Fibroblast of lung (primary cell): ENCODE measurements at regions not wholly inside any gene's neighbourhood (a gene's known extent, or its start where the extent isn't known, plus 50 kb on each side); places are given as distances from the start of the nearest gene placed in this dataset.

Experiments used
- DNase-seq, 2 donors: peaks; one replicate each; pipeline versions ENCODE4 v3.0.0 to v3.0.0-alpha.2; 2010; ENCODE audit warnings: low read depth in 2 of 2
- H2AFZ ChIP-seq: 2 replicates; pipeline ENCODE4 v1.5.1; 2012; ENCODE audit warnings: low read length, control low read depth, inconsistent platforms
- H3K27ac ChIP-seq: 2 replicates; pipeline ENCODE4 v1.5.1; 2011; ENCODE audit warnings: low read length, control low read depth; ENCODE audit not compliant: insufficient read depth
- H3K27me3 ChIP-seq: 2 replicates; pipeline ENCODE4 v1.5.1; 2011; ENCODE audit warnings: mild to moderate bottlenecking, low read length; ENCODE audit not compliant: control insufficient read depth, insufficient read depth
- H3K36me3 ChIP-seq: 2 replicates; pipeline ENCODE4 v1.5.1; 2011; ENCODE audit warnings: low read length; ENCODE audit not compliant: control insufficient read depth, insufficient read depth
- H3K4me1 ChIP-seq: 2 replicates; pipeline ENCODE4 v1.5.1; 2011; ENCODE audit warnings: low read length; ENCODE audit not compliant: control insufficient read depth, insufficient read depth; ENCODE audit errors: extremely low read depth
- H3K4me2 ChIP-seq: 2 replicates; pipeline ENCODE4 v1.5.1; 2011; ENCODE audit warnings: low read length, control low read depth; ENCODE audit not compliant: insufficient read depth; ENCODE audit errors: extremely low read depth
- H3K4me3 ChIP-seq, 4 experiments: fragments of 200-600 bp in 1 of 4; sonication (generic) in 1 of 4; replicated peaks in 1 of 4; 2 replicates each; pipeline ENCODE4 v1.5.1; 2011 to 2016; ENCODE audit warnings: low read length in 4 of 4, low read depth in 3 of 4, mild to moderate bottlenecking in 3 of 4, control low read depth in 2 of 4, inconsistent platforms in 1 of 4, mixed read lengths in 1 of 4; ENCODE audit not compliant: insufficient read depth in 1 of 4; ENCODE audit errors: control extremely low read depth in 1 of 4
- H3K79me2 ChIP-seq: 2 replicates; pipeline ENCODE4 v1.5.1; 2012; ENCODE audit warnings: mild to moderate bottlenecking, low read length, inconsistent platforms; ENCODE audit not compliant: control insufficient read depth, insufficient read depth
- H3K9ac ChIP-seq: 2 replicates; pipeline ENCODE4 v1.5.1; 2011; ENCODE audit warnings: mild to moderate bottlenecking, low read length, control low read depth; ENCODE audit not compliant: insufficient read depth
- H3K9me3 ChIP-seq: 2 replicates; pipeline ENCODE4 v1.5.1; 2012; ENCODE audit warnings: low read depth, low read length; ENCODE audit not compliant: control insufficient read depth, insufficient read depth
- H4K20me1 ChIP-seq: 2 replicates; pipeline ENCODE4 v1.5.1; 2011; ENCODE audit warnings: low read length; ENCODE audit not compliant: control insufficient read depth, insufficient read depth; ENCODE audit errors: extremely low read depth
- CTCF ChIP-seq, 2 donors: IDR thresholded peaks in 1 of 2; conservative IDR thresholded peaks in 1 of 2; 1 replicate in 1 of 2; 2 replicates in 1 of 2; pipeline ENCODE4 v1.5.1; 2011 to 2012; ENCODE audit warnings: low read length in 2 of 2, control low read depth in 1 of 2, inconsistent platforms in 1 of 2, low read depth in 1 of 2, mild to moderate bottlenecking in 1 of 2
- EZH2 ChIP-seq: IDR thresholded peaks from 2 replicates; pipeline ENCODE4 v1.5.1; 2012; ENCODE audit warnings: low read length, control low read depth, mild to moderate bottlenecking; ENCODE audit errors: missing control alignments

DNA sequence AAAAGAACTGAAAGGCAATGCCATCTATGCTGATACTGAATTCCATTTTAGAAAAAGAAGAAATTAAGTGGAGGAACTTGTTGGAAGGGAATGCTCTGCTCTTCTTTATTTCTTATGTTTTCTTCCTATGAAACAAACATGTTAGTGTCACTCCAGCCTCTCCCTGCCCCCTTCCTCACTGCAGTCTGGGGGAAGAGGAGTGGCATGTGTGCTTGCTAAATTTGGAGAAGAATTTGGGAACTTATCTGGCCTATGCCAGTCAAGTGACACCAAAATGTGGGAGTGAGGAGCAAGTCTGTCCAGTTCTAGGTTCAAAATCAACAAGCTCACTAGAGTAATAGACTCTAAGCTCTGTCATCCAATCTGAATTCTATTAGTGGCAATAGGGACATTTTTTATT lies 214.6 kb downstream of the RBM26 start:
- no peak for TF ChIP-seq CTCF (conservative IDR thresholded peaks at IDR 0.05 in 1 of 2, IDR thresholded peaks at IDR 0.05 in 1 of 2; ENCODE audit: low read depth in 1 of 2, low read length in 2 of 2)
- TF ChIP-seq EZH2, result no peak
- Histone ChIP-seq H3K9ac (no peak overlapping the region), H3K4me3 (no peak overlapping the region), H3K9me3 (no peaks in the 10 kb centered on the region), H4K20me1 (no peaks in the 10 kb centered on the region), H3K4me2 (no peak overlapping the region), H3K4me1 (no peaks in the 10 kb centered on the region), H3K36me3 (no peaks in the 10 kb centered on the region), H2AFZ (no peak overlapping the region), H3K27me3 (no peaks in the 10 kb centered on the region), H3K27ac (no peak overlapping the region), H3K79me2 (no peaks in the 10 kb centered on the region)
- DNase-seq, result no peak

DNA sequence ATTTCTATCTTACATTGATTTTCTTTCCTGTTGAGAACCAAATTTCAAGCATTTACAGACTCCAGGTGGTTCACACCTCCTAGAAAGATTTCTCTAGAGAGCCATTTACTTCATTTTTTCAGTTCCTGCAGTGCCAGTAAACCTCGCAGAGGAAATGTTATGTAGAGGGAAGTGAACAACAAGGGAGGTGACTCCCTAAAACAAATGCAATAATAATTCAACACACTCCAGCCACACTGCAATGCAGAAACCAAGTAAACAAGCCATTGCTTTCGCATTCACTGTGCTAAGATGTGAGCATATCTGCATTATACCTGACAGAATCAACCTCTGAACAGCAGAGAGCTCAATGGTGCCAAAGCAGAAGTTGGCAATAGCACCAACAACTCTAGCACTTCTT lies 215.1 kb downstream of the RBM26 start:
- no peak overlapping the region for H3K9ac ChIP-seq
- H4K20me1 ChIP-seq, result no peaks in the 10 kb centered on the region
- H3K4me3 ChIP-seq, result no peak overlapping the region
- no peak overlapping the region for H3K27ac ChIP-seq
- no peaks in the 10 kb centered on the region for H3K36me3 ChIP-seq
- no peak overlapping the region for H2AFZ ChIP-seq
- TF ChIP-seq EZH2 (no peak), CTCF (conservative IDR thresholded peaks at IDR 0.05 in 1 of 2, IDR thresholded peaks at IDR 0.05 in 1 of 2; ENCODE audit: low read depth in 1 of 2, low read length in 2 of 2) (no peak)
- H3K79me2 ChIP-seq, result no peaks in the 10 kb centered on the region
- no peak for DNase-seq
- H3K4me2 ChIP-seq, result no peak overlapping the region
- H3K9me3 ChIP-seq, result no peaks in the 10 kb centered on the region
- no peaks in the 10 kb centered on the region for H3K27me3 ChIP-seq
- no peaks in the 10 kb centered on the region for H3K4me1 ChIP-seq

GRCh38 chr13:79187917-79188690 lies 218.0 kb downstream of the RBM26 start:
- Histone ChIP-seq H3K4me2 (no peak overlapping the region), H2AFZ (no peak overlapping the region), H3K4me1 (no peaks in the 10 kb centered on the region), H3K4me3 (no peak overlapping the region), H4K20me1 (no peaks in the 10 kb centered on the region), H3K27me3 (no peaks in the 10 kb centered on the region), H3K9ac (no peak overlapping the region), H3K9me3 (no peaks in the 10 kb centered on the region), H3K27ac (no peak overlapping the region), H3K79me2 (no peaks in the 10 kb centered on the region), H3K36me3 (no peaks in the 10 kb centered on the region)
- no peak for DNase-seq
- TF ChIP-seq EZH2 (no peak), CTCF (conservative IDR thresholded peaks at IDR 0.05 in 1 of 2, IDR thresholded peaks at IDR 0.05 in 1 of 2; ENCODE audit: low read depth in 1 of 2, low read length in 2 of 2) (no peak)
